Liver (tissue), 8 donors: ENCODE measurements at regions not wholly inside any gene's neighbourhood (a gene's known extent, or its start where the extent isn't known, plus 50 kb on each side); places are given as distances from the start of the nearest gene placed in this dataset.

ENCODE experiments used
- DNase-seq: peaks from one replicate; pipeline ENCODE4 v3.0.0-alpha.2; 2017; ENCODE audit warnings: low spot score
- H3K27ac ChIP-seq, 2 donors: one replicate each; pipeline ENCODE4 v1.7.0; 2013; ENCODE audit warnings: inconsistent platforms in 2 of 2, low read length in 2 of 2, control low read depth in 1 of 2, low read depth in 1 of 2, mild to moderate bottlenecking in 1 of 2
- H3K27me3 ChIP-seq, 4 donors: one replicate each; pipeline versions ENCODE4 v1.6.1 to v1.7.0; 2013; ENCODE audit warnings: low read length in 3 of 4, inconsistent platforms in 1 of 4, mild to moderate bottlenecking in 1 of 4, moderate library complexity in 1 of 4; ENCODE audit not compliant: control insufficient read depth in 4 of 4, insufficient read depth in 4 of 4
- H3K36me3 ChIP-seq, 4 donors: one replicate each; pipeline versions ENCODE4 v1.6.1 to v1.7.0; 2013; ENCODE audit warnings: low read length in 3 of 4, mild to moderate bottlenecking in 3 of 4, low read depth in 1 of 4, moderate library complexity in 1 of 4; ENCODE audit not compliant: control insufficient read depth in 4 of 4, insufficient read depth in 3 of 4
- H3K4me1 ChIP-seq, 4 donors: one replicate each; pipeline versions ENCODE4 v1.6.1 to v1.7.0; 2013; ENCODE audit warnings: low read length in 3 of 4, mild to moderate bottlenecking in 3 of 4, moderate library complexity in 1 of 4; ENCODE audit not compliant: control insufficient read depth in 4 of 4, insufficient read depth in 4 of 4
- H3K4me3 ChIP-seq, 3 donors: one replicate each; pipeline versions ENCODE4 v1.6.1 to v1.7.0; 2013; ENCODE audit warnings: low read length in 3 of 3, control low read depth in 1 of 3, low read depth in 1 of 3, mild to moderate bottlenecking in 1 of 3
- H3K9ac ChIP-seq, 2 donors: one replicate each; pipeline ENCODE4 v1.7.0; 2013; ENCODE audit warnings: low read length in 2 of 2, mild to moderate bottlenecking in 2 of 2, moderate library complexity in 2 of 2, control low read depth in 1 of 2, low read depth in 1 of 2
- H3K9me3 ChIP-seq, 4 donors: one replicate each; pipeline versions ENCODE4 v1.6.1 to v1.7.0; 2013; ENCODE audit warnings: low read length in 3 of 4; ENCODE audit not compliant: control insufficient read depth in 4 of 4
- EGR1 ChIP-seq, 2 donors: IDR thresholded peaks; 2 replicates each; pipeline ENCODE4 v1.6.1; 2016 to 2018; ENCODE audit warnings: antibody characterized with exemption in 2 of 2, low read depth in 2 of 2
- FOXA1 ChIP-seq: IDR thresholded peaks from 2 replicates; pipeline ENCODE4 v1.6.1; 2016; ENCODE audit warnings: antibody characterized with exemption
- FOXA2 ChIP-seq: IDR thresholded peaks from 2 replicates; pipeline ENCODE4 v1.6.1; 2016; ENCODE audit warnings: antibody characterized with exemption
- GABPA ChIP-seq, 2 donors: IDR thresholded peaks in 1 of 2; conservative IDR thresholded peaks in 1 of 2; 2 replicates each; pipeline ENCODE4 v1.6.1; 2016; ENCODE audit warnings: antibody characterized with exemption in 2 of 2, mild to moderate bottlenecking in 1 of 2, moderate library complexity in 1 of 2
- HNF4A ChIP-seq, 2 donors: conservative IDR thresholded peaks; 2 replicates each; pipeline ENCODE4 v1.6.1; 2016; ENCODE audit warnings: antibody characterized with exemption in 2 of 2, mild to moderate bottlenecking in 2 of 2
- HNF4G ChIP-seq: IDR thresholded peaks from 2 replicates; pipeline ENCODE4 v1.6.1; 2016; ENCODE audit warnings: antibody characterized with exemption
- NR2F2 ChIP-seq: IDR thresholded peaks from 2 replicates; pipeline ENCODE4 v1.6.1; 2016; ENCODE audit warnings: antibody characterized with exemption
- RAD21 ChIP-seq, 2 donors: IDR thresholded peaks; 2 replicates each; pipeline ENCODE4 v1.6.1; 2016; ENCODE audit warnings: antibody characterized with exemption in 2 of 2, mild to moderate bottlenecking in 2 of 2
- RXRA ChIP-seq, 2 donors: IDR thresholded peaks; 2 replicates each; pipeline ENCODE4 v1.6.1; 2017 to 2018; ENCODE audit warnings: antibody characterized with exemption in 2 of 2, mild to moderate bottlenecking in 1 of 2
- SP1 ChIP-seq: IDR thresholded peaks from 2 replicates; pipeline ENCODE4 v1.6.1; 2018; ENCODE audit warnings: antibody characterized with exemption, mild to moderate bottlenecking
- TAF1 ChIP-seq: conservative IDR thresholded peaks from 2 replicates; pipeline ENCODE4 v1.6.1; 2016; ENCODE audit warnings: antibody characterized with exemption, mild to moderate bottlenecking
- YY1 ChIP-seq: IDR thresholded peaks from 2 replicates; pipeline ENCODE4 v1.6.1; 2016; ENCODE audit warnings: antibody characterized with exemption, mild to moderate bottlenecking
- whole genome bisulfite sequencing: extraction: QIAGEN DNeasy Blood & Tissue Kit; methylation state at CpG from one replicate; pipeline ENCODE4 v1.1.7; 2013; 5-methylcytosine and 5-hydroxymethylcytosine counted together
- TF ChIP-seq, protein P1 (sequence below): IDR thresholded peaks from 2 replicates; pipeline ENCODE4 v1.6.1; 2016; ENCODE audit warnings: antibody characterized with exemption, mild to moderate bottlenecking
- TF ChIP-seq, protein P2 (sequence below): IDR thresholded peaks from 2 replicates; pipeline ENCODE4 v1.6.1; 2016; ENCODE audit warnings: antibody characterized with exemption
- TF ChIP-seq, protein P3 (sequence below): IDR thresholded peaks from 2 replicates; pipeline ENCODE4 v1.6.1; 2016; ENCODE audit warnings: antibody characterized with exemption
- TF ChIP-seq, protein P4 (sequence below): fragments of 150-350 bp; IDR thresholded peaks from 2 replicates; pipeline ENCODE4 v1.5.1; 2017; ENCODE audit warnings: improper control_type of control experiment, low read depth, low read length; ENCODE audit not compliant: missing input control
- TF ChIP-seq, protein P5 (sequence below): IDR thresholded peaks from 2 replicates; pipeline ENCODE4 v1.6.1; 2016; ENCODE audit warnings: antibody characterized with exemption
- donor health status: healthy.
- donor health status: healthy.
- donor health status: healthy.
- donor health status: healthy.
- donor health status: healthy.

DNA sequence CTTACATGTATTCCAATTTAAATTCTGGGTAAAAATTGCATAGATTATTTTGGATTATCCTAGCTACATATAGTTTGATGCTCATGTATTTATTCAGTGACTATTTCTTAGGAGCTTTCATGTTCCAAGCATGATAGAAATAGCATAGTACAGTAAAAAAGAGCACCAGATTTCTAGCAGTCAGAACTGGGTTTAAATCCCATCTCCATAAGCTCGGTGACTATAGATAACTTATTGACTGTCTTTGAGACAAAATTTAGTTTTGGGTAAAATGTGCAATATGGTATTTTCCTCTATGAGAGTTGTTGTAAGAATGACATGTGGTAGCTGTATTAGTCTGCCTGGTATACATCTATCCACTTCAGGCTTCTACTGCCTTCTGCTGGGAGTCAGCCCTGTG lies 889.6 kb downstream of the DTWD2 start:
- 74% methylated on average over 1 of the region's 1 CpG for WGBS
- Histone ChIP-seq H3K27ac (no peak overlapping the region), H3K9me3 (no peaks in the 10 kb centered on the region), H3K36me3 (no peaks in the 10 kb centered on the region), H3K4me1 (no peaks in the 10 kb centered on the region), H3K27me3 (no peaks in the 10 kb centered on the region), H3K9ac (no peak overlapping the region), H3K4me3 (no peak overlapping the region)
- TF ChIP-seq, protein P1, sequence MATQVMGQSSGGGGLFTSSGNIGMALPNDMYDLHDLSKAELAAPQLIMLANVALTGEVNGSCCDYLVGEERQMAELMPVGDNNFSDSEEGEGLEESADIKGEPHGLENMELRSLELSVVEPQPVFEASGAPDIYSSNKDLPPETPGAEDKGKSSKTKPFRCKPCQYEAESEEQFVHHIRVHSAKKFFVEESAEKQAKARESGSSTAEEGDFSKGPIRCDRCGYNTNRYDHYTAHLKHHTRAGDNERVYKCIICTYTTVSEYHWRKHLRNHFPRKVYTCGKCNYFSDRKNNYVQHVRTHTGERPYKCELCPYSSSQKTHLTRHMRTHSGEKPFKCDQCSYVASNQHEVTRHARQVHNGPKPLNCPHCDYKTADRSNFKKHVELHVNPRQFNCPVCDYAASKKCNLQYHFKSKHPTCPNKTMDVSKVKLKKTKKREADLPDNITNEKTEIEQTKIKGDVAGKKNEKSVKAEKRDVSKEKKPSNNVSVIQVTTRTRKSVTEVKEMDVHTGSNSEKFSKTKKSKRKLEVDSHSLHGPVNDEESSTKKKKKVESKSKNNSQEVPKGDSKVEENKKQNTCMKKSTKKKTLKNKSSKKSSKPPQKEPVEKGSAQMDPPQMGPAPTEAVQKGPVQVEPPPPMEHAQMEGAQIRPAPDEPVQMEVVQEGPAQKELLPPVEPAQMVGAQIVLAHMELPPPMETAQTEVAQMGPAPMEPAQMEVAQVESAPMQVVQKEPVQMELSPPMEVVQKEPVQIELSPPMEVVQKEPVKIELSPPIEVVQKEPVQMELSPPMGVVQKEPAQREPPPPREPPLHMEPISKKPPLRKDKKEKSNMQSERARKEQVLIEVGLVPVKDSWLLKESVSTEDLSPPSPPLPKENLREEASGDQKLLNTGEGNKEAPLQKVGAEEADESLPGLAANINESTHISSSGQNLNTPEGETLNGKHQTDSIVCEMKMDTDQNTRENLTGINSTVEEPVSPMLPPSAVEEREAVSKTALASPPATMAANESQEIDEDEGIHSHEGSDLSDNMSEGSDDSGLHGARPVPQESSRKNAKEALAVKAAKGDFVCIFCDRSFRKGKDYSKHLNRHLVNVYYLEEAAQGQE = no peak
- TF ChIP-seq FOXA2 = no peak
- TF ChIP-seq, protein P2, sequence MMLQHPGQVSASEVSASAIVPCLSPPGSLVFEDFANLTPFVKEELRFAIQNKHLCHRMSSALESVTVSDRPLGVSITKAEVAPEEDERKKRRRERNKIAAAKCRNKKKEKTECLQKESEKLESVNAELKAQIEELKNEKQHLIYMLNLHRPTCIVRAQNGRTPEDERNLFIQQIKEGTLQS = no peak
- no peak for TF ChIP-seq EGR1 (IDR thresholded peaks at IDR 0.05; ENCODE audit: low read depth in 2 of 2)
- TF ChIP-seq HNF4G = no peak
- TF ChIP-seq SP1 = no peak
- TF ChIP-seq, protein P3, sequence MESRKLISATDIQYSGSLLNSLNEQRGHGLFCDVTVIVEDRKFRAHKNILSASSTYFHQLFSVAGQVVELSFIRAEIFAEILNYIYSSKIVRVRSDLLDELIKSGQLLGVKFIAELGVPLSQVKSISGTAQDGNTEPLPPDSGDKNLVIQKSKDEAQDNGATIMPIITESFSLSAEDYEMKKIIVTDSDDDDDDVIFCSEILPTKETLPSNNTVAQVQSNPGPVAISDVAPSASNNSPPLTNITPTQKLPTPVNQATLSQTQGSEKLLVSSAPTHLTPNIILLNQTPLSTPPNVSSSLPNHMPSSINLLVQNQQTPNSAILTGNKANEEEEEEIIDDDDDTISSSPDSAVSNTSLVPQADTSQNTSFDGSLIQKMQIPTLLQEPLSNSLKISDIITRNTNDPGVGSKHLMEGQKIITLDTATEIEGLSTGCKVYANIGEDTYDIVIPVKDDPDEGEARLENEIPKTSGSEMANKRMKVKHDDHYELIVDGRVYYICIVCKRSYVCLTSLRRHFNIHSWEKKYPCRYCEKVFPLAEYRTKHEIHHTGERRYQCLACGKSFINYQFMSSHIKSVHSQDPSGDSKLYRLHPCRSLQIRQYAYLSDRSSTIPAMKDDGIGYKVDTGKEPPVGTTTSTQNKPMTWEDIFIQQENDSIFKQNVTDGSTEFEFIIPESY = no peak
- TF ChIP-seq NR2F2 = no peak
- no peak for TF ChIP-seq RXRA (IDR thresholded peaks at IDR 0.05)
- TF ChIP-seq, protein P4, sequence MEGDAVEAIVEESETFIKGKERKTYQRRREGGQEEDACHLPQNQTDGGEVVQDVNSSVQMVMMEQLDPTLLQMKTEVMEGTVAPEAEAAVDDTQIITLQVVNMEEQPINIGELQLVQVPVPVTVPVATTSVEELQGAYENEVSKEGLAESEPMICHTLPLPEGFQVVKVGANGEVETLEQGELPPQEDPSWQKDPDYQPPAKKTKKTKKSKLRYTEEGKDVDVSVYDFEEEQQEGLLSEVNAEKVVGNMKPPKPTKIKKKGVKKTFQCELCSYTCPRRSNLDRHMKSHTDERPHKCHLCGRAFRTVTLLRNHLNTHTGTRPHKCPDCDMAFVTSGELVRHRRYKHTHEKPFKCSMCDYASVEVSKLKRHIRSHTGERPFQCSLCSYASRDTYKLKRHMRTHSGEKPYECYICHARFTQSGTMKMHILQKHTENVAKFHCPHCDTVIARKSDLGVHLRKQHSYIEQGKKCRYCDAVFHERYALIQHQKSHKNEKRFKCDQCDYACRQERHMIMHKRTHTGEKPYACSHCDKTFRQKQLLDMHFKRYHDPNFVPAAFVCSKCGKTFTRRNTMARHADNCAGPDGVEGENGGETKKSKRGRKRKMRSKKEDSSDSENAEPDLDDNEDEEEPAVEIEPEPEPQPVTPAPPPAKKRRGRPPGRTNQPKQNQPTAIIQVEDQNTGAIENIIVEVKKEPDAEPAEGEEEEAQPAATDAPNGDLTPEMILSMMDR = no peak
- TF ChIP-seq, protein P5, sequence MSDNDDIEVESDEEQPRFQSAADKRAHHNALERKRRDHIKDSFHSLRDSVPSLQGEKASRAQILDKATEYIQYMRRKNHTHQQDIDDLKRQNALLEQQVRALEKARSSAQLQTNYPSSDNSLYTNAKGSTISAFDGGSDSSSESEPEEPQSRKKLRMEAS = no peak
- no peak for TF ChIP-seq YY1
- no peak for DNase-seq

DNA sequence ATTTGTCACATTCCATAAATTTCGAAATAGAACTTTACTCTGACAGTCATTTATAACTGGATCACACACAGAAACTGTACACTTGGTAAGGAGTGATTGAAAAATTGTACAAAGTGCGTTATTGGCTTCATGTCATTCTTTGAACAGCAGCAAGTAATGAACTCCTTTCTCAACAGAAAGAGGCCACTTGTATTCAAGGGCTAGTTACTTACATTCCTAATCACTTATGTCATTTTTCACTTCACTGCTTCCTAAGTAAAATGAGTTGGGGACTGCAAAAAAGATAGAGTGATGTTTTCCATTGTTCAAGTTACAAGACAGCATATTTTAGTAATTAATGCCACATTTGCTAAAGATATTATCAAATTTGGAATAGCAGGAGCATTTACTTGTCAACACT lies 893.2 kb downstream of the DTWD2 start:
- WGBS = 52% methylated on average over 2 of the region's 2 CpGs
- no peak overlapping the region for H3K27ac ChIP-seq

More for the DNA sequence above, 893.2 kb downstream of the DTWD2 start:
- no peak for DNase-seq
- TF ChIP-seq, protein P1 = no peak
- no peak for TF ChIP-seq RXRA (IDR thresholded peaks at IDR 0.05)
- TF ChIP-seq YY1 = no peak
- no peak for TF ChIP-seq SP1
- TF ChIP-seq GABPA (IDR thresholded peaks at IDR 0.05 in 1 of 2, conservative IDR thresholded peaks at IDR 0.05 in 1 of 2) = no peak
- no peak for TF ChIP-seq FOXA1
- TF ChIP-seq, protein P4 = no peak
- no peak for TF ChIP-seq NR2F2
- TF ChIP-seq TAF1 = no peak
- TF ChIP-seq, protein P2 = no peak
- no peak for TF ChIP-seq RAD21 (IDR thresholded peaks at IDR 0.05)
- no peak for TF ChIP-seq HNF4A (conservative IDR thresholded peaks at IDR 0.05)
- Histone ChIP-seq H3K4me3 (no peak overlapping the region), H3K9ac (no peak overlapping the region), H3K27me3 (no peaks in the 10 kb centered on the region), H3K4me1 (no peaks in the 10 kb centered on the region), H3K36me3 (no peaks in the 10 kb centered on the region), H3K9me3 (no peaks in the 10 kb centered on the region)
